Inflammatory macrophage treated with lipopolysaccharide for 1 hour (primary cell): ENCODE measurements at regions not wholly inside any gene's neighbourhood (a gene's known extent, or its start where the extent isn't known, plus 50 kb on each side); places are given as distances from the start of the nearest gene placed in this dataset.

Experiments used
- DNase-seq, 2 donors: peaks; one replicate each; pipeline ENCODE4 v3.0.0-alpha.2; 2020 to 2022

DNA sequence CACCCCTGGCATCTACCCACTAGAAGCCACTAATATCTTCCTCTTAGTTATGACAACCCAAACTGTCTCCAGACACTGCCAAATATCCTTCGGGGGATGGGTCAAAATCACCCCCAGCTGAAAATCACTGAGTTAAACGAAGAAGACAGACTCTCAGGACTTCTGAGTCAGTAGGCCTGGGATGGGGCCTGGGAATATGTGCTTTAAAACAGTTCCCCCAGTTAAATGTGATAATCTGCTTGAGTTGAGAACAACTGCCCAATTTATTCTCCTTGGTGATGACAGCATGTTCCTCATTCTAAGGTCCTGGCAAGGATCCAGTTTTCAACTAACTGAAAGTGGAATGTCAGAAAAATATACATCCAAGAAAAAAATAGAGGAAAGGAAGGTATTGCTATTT lies 52.4 kb downstream of the CBLL2 start:
- DNase-seq = no peak

DNA sequence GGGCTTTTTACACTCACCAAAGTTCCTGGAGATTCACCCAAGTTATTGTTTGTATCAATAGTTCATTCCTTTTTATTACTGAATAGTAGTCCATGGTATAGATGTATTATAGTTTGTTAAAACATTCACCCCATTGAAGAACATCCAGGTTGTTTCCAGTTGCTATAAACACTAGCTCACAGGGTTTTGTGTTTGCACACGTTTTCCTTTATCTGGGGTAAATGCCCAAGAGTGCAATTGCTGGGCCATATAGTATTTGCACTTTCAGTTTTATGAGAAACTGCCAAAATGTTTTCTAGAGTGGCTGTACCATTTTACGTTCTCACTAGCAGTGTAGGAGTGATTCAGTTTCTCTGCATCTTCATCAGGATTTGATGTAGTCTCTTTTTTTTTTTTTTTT lies 57.1 kb downstream of the CBLL2 start:
- no peak for DNase-seq

DNA sequence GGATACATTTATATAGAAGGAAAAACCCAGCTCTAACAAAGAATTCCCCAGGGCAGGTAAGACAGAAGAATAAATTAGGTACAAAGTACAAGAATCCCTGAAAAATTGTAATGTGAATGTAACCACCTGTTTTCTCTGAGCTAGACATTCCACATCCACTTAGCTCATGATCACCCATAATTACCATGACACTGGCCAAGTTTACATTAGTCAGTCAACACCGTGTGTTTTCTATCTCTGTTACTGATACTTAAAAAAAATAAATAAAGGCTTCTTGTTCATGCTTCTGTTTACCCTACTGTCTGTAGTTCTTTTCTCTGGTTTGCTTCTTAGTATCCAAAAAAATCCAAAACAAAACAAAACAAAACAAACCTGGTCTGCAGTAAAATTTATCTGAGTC lies 66.0 kb downstream of the CBLL2 start:
- no peak for DNase-seq

DNA sequence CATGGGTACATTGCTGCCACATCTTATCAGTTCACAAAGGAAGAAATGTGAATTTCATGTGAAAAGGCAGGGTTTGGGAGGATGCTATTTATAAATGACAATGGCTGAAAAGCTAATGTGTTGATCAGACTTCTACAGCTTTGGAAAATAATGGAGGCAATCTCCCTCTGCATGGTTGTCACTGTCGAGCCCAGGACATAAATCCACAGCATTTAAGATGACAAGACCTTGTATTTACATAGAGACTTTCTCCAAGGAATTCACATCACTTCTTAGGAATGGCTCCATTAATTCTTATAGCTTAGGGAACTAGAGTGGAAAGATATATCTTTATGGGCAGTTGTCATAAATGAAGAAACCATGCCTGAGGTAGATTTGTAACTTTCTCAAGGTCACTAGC lies 66.7 kb downstream of the CBLL2 start:
- no peak for DNase-seq

DNA sequence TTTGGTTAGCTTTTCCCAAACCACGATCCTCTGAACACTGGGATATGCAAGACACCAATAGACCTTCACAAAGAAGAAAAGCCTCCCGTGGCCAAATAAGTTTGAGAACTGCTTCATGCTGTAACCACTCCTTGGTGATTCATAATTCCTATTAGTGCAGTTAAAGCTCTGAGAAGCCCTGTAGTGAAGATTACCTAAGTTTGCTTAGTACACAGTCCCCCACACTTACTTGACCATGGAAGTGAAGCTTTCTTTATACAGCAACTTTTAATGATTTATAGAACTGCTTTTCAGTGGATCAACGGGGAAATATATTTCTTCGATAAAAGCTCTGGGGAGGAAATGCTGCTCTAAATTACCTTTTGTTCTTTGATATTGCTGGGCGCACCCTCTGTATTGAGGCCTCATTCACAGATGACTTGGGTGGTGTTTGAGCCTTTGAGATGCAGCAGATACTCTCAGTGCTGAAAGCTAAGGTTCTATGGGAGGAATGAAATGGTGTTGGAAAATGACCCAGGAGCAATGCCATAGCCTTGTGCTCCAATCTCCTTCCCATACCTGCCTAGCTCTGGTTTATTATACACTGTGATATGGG lies 67.4 kb downstream of the CBLL2 start:
- no peak for DNase-seq

DNA sequence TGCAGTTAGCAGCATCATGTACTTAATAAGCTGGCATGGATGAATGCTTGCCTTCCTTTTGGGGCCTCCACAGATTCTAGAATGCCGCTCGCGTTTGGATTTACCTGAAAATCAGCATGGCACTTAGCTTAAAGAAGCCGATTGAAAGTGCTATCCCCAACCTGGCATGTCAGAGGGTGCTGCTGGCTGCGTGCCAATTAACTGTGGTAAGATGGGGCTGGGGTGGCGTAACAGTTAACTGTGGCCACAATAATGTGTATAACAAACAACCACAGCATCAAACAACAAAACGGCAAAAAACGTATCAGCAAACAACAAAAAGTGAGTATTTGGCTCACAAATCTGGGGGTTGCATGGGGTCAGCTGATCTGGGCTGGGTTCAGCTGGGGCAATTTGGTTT lies 70.5 kb downstream of the CBLL2 start:
- no peak for DNase-seq

DNA sequence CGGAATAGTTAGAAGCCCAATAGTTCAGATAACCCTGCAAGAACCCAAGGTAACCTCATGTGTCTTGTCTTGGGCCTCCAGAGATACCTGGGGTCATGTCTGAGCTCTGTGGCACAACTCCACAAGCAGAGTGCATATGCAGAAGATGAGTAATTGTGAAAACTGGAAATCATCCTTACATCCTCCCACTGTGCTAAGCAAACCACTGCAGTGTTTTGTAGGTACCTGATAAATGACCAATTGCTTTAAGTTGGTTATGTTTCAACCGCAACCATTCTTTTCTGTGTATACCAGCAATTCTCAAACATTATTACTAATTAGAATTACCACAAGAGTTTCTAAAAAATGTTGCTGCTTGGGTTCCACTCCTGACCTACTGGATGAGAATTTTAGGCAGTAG lies 73.2 kb downstream of the CBLL2 start:
- no peak for DNase-seq

DNA sequence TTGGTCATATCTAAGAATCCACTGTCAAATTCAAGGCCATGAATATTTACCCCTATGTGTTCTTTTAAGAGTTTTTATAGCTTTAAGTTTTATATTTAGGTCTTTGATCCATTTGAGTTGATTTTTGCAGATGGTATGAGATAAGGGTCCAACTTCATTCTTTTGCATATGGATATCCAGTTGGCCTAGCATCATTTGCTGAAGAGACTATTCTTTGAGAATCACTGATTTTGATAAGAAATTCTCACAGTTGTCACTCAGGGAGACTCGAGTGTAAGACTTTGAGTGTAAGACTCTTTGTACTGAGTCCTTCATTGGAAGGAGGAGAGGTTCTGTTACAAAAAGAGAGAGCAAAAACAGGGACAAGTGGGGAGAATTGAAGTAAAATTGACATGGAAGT lies 74.8 kb downstream of the CBLL2 start:
- no peak for DNase-seq

DNA sequence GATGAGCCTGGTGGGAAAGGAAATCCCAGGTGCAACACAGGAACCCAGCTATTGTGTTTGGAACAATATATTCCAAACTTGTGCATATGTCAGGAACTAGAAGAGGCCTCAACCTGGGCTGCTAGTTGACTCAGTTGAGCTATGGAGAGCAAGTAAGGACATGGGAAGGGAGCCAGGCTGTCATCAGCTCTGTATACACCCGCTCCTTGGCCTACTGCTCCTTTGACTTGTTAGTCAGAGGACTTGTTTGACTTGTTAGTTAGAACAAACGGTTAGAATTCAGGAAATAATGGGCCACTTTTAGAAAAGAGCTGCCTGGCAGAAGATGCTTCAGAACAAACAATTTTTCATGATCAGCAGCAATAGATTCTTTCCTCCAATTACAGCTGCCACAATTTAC lies 76.4 kb downstream of the CBLL2 start:
- no peak for DNase-seq

DNA sequence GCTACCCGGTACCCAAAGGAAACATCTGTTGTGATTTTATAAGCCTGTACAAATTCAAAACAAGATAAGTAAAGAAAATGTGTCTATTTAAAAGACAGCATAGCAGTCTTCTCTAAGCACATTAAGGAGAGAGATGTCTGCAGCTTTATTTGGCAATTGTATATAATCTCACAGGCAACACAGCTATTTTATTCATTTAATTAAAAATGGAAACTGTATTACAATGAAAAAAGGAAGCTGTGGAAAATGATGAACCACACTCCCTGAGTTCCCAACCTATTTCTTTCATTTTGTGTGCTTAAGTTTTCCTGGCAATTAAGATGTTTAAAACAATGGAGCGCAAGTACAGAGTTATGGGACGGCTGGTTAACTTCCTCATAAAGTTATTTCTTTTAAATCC lies 78.4 kb downstream of the CBLL2 start:
- no peak for DNase-seq

DNA sequence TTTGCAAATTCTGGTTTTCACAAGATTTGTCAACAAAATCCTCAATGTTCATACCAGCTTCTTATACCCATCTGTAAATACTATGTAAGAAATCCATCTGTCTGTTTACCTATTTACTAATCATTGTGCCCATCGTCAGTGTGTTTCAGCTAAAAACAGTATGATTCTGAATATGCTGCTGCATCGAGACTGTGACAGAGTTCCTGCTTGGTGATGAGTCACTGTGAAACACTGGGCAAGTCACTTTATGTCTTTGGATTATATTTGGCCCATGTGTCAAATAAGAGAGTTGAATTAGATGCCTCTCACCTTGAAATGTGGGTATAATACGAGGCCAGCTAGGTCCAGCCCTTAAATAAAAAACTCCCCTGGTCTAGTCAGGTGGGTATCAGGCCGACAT lies 79.3 kb downstream of the CBLL2 start:
- no peak for DNase-seq

DNA sequence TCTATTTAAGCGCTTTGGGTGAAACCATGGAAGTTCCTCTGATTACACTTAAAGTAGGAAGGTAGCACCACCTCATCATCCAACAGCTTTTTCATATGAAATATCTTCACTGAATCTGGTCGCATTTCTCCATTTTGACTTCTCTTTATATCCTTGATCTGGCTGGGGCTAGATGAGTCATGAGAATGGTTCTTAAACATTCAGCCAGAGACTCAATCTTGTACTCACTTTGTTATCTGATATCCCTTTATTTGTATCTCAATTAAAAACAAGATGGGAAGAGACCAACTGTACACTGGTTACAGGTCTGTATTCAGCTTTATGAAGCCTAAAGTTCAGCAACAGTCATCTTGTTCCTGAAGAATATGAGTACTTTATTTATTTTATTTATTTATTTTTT lies 84.9 kb downstream of the CBLL2 start:
- DNase-seq = no peak

DNA sequence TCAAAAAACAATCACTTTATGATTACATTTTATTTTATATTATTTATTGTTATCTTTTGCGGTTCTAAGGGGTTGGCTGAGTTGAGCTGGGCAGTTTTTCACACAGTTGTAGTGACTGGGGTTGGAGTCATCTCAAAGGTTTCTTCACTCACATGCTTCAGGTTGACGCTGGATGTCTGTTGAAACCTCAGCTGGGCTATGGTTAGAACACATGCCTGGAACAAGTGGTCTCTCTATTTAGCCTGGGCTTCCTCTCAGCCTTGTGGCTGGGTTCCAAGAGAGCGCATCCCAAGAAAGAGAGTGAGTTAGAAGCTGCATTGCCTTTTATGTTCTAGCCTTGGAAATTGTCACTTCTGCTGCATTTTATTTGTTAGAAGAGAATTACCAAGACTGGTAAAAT lies 87.4 kb downstream of the CBLL2 start:
- DNase-seq = no peak

DNA sequence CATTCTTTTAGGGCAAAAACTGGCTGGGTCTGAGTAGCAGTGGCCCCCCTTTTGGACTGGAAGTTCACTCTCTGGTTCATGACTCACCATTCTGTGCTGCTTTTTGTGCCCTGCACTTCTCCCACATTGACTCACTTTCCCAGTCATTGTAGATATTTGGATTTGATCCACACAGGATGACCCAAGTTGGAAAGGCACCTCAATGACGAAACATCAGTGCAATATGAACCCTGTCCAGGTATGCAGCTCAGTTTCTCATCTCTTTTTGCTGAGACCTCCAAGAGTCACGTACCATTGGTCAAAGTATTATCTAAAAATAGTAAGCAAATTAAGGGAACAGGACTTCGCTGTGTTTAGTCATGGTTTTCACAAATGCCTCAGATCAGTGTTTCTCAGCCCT lies 92.7 kb downstream of the CBLL2 start:
- DNase-seq = no peak

DNA sequence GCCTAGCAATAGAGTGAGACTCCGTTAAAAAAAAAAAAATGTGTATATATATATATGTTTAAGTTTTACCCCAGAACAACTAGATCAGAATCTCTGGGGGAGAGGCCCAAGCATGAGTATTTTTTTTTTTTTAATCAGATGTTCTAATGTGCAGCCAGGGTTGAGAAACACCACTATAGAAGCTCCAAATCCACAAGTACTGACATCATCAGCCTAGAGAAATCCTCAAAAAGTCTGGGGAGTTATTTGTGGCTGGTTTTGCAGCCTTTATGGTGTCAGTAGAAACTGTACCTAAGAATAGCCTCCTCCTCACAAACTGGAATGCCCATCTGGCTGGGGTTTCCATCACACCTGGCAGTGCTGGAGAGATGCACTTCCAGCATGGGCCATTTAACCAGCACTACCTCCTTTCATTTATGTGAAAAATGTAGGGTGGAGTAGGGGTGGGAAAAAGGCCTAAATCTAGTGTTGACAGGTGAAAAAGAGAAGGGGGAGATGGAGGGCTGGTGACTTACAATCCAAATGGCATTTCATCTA lies 93.5 kb downstream of the CBLL2 start:
- DNase-seq = no peak

DNA sequence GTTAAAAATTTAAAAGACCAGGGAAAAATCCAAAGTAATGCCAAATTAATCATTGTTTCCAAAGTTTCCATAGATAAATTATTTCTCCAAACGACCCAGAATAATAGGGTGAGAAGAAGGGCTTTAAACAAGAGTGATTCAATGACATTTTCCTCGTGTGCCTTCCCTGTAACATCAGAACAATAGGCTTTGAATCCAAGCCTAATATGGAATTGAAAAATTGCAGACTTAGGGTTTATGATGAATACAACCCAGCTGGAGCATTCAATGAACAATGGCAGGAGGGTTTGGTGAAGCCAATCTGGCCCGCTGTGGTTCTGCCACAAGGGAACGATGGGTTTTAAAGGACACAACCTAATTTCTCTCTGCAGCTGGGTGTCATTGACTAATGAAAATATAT lies 94.2 kb downstream of the CBLL2 start:
- DNase-seq = no peak

DNA sequence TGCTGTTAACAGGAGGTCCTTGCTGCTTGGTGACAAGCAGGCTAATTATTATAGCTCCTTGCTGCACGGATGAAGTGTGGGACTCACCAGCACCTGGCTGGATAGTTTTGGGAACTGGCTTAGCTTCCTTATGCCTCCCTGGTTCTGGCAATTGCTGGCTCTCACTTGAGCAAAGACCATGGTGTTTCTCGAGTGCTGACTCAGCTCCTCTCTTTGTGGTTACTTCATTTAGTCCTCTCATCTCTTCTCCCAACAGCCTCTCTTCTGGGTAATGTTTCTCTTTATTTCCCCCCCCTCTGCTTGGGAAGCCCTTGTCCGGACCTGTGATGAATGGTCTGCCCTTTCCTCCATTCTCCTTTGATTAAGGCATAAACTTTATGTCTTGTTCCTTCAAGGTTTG lies 100.4 kb downstream of the CBLL2 start:
- DNase-seq = no peak

DNA sequence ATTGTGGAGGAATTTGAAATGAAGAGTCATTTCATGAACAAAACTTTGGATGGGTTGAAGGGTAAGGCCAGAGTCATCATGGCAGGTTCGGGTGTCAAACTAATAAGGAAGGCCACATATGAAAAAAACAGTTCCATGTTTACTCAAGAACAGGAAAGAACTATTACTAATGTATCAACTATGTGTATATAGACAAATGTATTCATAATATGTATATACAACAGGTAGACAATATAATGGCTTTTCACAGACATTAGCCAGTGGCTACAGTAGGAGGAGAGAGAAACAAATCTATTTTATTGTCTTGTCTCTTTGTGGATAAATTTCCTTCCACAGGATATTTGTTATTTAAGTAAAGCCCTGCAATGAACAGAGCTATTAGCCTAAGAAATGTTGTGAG lies 101.1 kb downstream of the CBLL2 start:
- DNase-seq = no peak

DNA sequence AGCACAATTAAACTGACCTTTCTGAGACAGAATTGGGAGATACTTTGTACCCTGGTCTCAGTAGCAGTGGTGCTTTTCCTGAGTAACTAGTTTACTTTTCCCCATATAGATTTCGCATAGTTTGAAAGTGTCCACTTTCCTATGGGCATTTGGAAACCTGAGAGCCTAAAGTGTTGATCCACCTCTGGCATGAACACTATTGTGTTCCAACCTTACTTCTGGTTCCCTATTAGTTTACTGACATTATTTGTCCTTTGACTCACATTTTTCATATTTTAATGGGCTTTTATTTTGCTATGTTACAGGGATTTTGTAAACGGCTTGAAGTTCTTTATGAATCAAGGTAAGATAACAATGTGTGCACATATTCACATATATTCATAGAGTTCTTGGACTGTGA lies 103.7 kb downstream of the CBLL2 start:
- no peak for DNase-seq

DNA sequence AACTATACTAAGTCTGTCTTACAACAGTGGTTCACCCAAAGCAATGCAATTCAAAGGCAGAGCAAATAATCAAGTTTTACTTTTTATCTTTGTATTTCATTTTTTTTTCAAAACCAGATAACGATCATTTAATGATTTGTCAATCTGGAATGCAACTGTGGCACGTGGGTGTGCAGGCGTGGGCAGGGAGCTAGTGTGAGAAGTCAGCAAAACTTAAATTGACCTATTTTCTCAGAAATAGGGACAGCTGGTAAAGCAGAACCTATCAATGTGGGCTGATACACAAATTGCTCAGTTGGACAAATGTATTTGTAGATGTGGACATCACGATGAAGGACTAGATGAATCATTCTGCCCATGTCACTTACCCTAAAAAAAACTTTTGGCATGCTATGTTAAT lies 105.6 kb downstream of the CBLL2 start:
- no peak for DNase-seq

DNA sequence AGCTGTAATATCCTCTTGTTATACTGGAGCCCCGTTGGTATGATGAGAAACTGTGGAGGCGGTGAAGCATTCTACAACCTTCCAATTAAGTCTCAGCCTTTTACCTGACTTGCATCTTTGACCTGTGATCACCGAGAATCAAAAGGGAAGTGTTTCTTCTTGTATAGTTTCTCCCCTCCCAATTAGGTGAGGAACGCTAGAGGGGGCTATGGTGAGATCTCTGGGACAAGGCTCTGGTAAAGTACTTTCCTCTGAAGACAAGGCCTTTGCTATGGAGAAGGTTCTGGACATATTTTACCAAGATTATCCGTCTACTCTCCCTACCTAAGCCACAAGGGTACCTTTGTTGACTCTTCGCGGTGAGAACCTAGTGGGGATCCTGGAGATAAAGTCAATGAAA lies 111.3 kb downstream of the CBLL2 start:
- DNase-seq = no peak

DNA sequence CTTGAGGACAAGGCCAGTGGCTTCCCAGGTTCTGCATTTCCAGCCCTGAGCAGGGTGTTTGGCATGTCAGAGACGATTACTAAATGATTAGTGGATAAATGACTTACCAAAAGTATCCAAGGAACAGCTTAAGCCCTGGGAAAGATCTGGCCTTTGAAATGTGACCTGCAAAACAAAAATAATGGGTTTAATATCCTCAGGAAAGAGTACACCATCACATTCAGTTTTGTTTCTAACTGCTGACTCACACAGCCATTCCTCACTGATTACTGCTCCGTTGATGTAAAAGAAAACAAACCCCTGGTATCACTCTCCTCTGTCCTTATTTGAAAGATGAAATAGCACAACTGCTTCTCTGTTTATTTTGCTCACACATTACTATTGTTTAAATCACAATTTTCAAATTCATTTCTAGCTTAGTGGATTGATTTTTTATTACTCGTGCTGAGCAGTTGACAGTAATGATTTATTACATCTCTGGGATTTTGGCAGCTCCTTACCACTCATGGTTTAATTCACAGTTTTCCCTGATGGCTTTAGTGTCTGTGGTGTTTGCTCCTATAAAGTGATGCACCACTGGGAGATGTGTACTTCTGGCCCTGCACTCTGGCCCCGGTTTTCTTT lies 117.0 kb downstream of the CBLL2 start:
- DNase-seq = no peak

DNA sequence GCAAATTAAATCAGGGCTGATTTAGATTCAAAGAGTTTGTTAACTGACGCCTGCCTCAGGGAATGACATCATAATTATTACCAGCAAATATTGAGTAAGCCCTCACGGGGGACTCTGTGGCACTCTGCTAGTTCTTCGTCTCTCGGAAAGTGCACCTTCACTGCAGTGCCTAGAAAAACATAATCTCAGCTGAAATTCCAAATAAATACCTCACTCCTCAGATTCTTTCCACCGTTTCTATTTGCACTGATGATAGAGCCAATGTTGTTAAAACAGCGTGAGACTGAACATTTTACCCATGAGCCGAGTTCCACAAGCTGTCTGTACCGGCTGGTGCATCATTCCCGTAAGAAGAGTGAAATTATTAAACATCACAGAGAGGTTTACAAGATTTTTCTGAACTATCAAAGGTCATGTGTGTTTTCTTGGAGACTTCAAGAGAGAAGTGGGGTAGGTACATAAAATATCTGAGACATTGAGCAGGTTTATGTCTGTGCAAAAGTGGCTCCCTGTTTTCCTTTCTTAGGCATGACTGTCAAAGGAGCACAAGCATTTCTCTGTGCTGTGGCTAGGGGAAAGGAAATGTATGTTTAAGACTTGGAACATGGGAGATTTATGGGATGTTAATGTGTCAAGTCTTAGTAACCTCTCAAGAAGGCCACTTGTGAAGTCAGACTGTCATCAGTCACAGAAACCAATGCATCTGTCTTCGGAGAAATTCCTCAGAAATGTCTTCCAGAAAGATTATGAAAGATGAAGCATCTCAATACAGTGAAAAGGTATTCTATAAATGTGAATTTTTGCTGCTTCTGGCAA lies 119.6 kb downstream of the CBLL2 start:
- no peak for DNase-seq

DNA sequence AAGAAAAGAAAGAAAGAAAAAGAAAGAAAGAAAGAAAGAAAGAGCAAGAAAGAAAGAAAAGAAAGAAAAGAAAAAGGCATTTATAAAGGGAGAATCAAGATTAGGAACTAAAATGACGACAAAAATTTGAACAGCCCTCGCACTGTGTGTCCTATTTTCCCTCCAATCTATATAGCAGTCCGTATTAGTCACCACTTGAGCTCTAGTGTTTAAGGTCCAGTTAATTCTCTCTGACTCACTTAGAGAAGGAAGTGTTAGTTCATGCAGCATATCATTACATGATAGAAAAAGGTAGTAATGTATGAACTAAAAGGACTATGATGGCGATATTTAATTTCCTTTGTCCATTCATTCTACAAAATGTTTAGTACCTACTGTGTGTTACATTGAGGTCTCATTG lies 122.7 kb downstream of the CBLL2 start:
- DNase-seq = no peak
